OCI-LY7 (cell line): ENCODE measurements at regions not wholly inside any gene's neighbourhood (a gene's known extent, or its start where the extent isn't known, plus 50 kb on each side); places are given as distances from the start of the nearest gene placed in this dataset.
"Not testable (repeated sequence)": the region's sequence is repeated elsewhere in the genome, so short reads cannot be mapped to it uniquely, and the experiment has no call there.

ENCODE experiments used
- BruUV-seq: library from RNA; stranded (reverse); fragments of 400-500 nt; replicated peaks from 2 replicates; lab custom pipeline; 2021; lab: Mats Ljungman, UMichigan
- CTCF ChIA-PET: fragments of 300-600 bp; sonication (Branson Sonifier 250); formaldehyde crosslinking; loops from one replicate; lab custom pipeline; 2022; ENCODE audit warnings: antibody characterized with exemption; ENCODE audit not compliant: unreplicated experiment; lab: Charles Lee
- POLR2A ChIA-PET: fragments of 300-600 bp; sonication (Branson Sonifier 250); formaldehyde crosslinking; loops from one replicate; lab custom pipeline; 2022; ENCODE audit warnings: antibody characterized with exemption; lab: Charles Lee
- DNase-seq: peaks from one replicate; pipeline ENCODE4 v3.0.0-alpha.2; 2015; ENCODE audit warnings: low spot score
- H2AFZ ChIP-seq: fragments of 200-600 bp; sonication (generic), shearing (Covaris generic); 2 replicates; pipeline ENCODE4 v1.6.1; 2014; ENCODE audit warnings: mild to moderate bottlenecking, antibody characterized with exemption, low read length, moderate library complexity
- H3K27ac ChIP-seq: fragments of 200-600 bp; sonication (generic); 2 replicates; pipeline ENCODE4 v1.5.1; 2014; ENCODE audit warnings: mixed run types, low read depth, mild to moderate bottlenecking, moderate library complexity, low read length, inconsistent platforms; ENCODE audit not compliant: poor library complexity, severe bottlenecking
- H3K36me3 ChIP-seq: fragments of 200-600 bp; sonication (generic); 2 replicates; pipeline ENCODE4 v1.6.1; 2014; ENCODE audit warnings: mild to moderate bottlenecking, antibody characterized with exemption, low read length, moderate library complexity, mixed read lengths; ENCODE audit not compliant: insufficient read depth
- H3K4me1 ChIP-seq: fragments of 200-600 bp; sonication (generic); 2 replicates; pipeline ENCODE4 v1.5.1; 2014; ENCODE audit warnings: mild to moderate bottlenecking, low read length; ENCODE audit not compliant: insufficient read depth, poor library complexity, severe bottlenecking
- H3K4me2 ChIP-seq: fragments of 200-600 bp; sonication (generic); 2 replicates; pipeline ENCODE4 v1.6.1; 2014; ENCODE audit warnings: mild to moderate bottlenecking, low read length
- H3K4me3 ChIP-seq: fragments of 200-600 bp; sonication (generic); 2 replicates; pipeline ENCODE4 v1.5.1; 2014; ENCODE audit warnings: mild to moderate bottlenecking, low read depth, low read length; ENCODE audit not compliant: poor library complexity, severe bottlenecking
- H3K79me2 ChIP-seq: fragments of 200-600 bp; sonication (generic); 2 replicates; pipeline ENCODE4 v1.6.1; 2016; ENCODE audit warnings: low read depth, mild to moderate bottlenecking, low read length, moderate library complexity, mixed read lengths; ENCODE audit not compliant: insufficient read depth
- H3K9me2 ChIP-seq: fragments of 200-600 bp; sonication (generic); 2 replicates; pipeline ENCODE4 v1.6.1; 2016; ENCODE audit warnings: mild to moderate bottlenecking, low read length, mixed read lengths; ENCODE audit not compliant: insufficient read depth
- H3K9me3 ChIP-seq: fragments of 200-600 bp; sonication (generic); 2 replicates; pipeline ENCODE4 v1.6.1; 2014; ENCODE audit warnings: mild to moderate bottlenecking, mixed run types, low read length, mixed read lengths
- H4K20me1 ChIP-seq: fragments of 200-600 bp; sonication (generic); 2 replicates; pipeline ENCODE4 v1.6.1; 2014; ENCODE audit warnings: mild to moderate bottlenecking, antibody characterized with exemption, low read length, moderate library complexity, mixed read lengths; ENCODE audit not compliant: insufficient read depth
- EZH2phosphoT487 ChIP-seq: fragments of 200-600 bp; sonication (generic); IDR thresholded peaks from 2 replicates; pipeline ENCODE4 v1.6.1; 2018; ENCODE audit warnings: low read depth, borderline replicate concordance, mild to moderate bottlenecking, mixed run types, antibody characterized with exemption, low read length, moderate library complexity, mixed read lengths
- intact Hi-C: fragments of 100-400 bp; cut with micrococcal nuclease; formaldehyde crosslinking; loops from one replicate; pipeline ENCODE4 v1.10.0; 2022; ENCODE audit not compliant: unreplicated experiment
- TF ChIP-seq, protein P1 (sequence below): fragments of 200-600 bp; sonication (generic); conservative IDR thresholded peaks from 2 replicates; pipeline ENCODE4 v1.5.1; 2014; ENCODE audit warnings: mild to moderate bottlenecking, antibody characterized with exemption, low read length, moderate library complexity, mixed read lengths

GRCh38 chr17:22305356-22306071, 613.2 kb downstream of the KCNJ18 start:
- Histone ChIP-seq H3K36me3 (no peaks in the 10 kb centered on the region), H4K20me1 (no peaks in the 10 kb centered on the region), H3K79me2 (no peaks in the 10 kb centered on the region), H3K27ac (no peak overlapping the region), H3K4me2 (no peak overlapping the region), H3K4me3 (no peak overlapping the region), H3K9me3 (no peaks in the 10 kb centered on the region), H3K4me1 (no peaks in the 10 kb centered on the region), H2AFZ (no peak overlapping the region), H3K9me2 (no peaks in the 10 kb centered on the region)
- ChIA-PET POLR2A (no interaction called here), CTCF (no interaction called here)
- no TSS peak for BruUV-seq
- intact Hi-C loops = no loop called here
- TF ChIP-seq, protein P1, sequence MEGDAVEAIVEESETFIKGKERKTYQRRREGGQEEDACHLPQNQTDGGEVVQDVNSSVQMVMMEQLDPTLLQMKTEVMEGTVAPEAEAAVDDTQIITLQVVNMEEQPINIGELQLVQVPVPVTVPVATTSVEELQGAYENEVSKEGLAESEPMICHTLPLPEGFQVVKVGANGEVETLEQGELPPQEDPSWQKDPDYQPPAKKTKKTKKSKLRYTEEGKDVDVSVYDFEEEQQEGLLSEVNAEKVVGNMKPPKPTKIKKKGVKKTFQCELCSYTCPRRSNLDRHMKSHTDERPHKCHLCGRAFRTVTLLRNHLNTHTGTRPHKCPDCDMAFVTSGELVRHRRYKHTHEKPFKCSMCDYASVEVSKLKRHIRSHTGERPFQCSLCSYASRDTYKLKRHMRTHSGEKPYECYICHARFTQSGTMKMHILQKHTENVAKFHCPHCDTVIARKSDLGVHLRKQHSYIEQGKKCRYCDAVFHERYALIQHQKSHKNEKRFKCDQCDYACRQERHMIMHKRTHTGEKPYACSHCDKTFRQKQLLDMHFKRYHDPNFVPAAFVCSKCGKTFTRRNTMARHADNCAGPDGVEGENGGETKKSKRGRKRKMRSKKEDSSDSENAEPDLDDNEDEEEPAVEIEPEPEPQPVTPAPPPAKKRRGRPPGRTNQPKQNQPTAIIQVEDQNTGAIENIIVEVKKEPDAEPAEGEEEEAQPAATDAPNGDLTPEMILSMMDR = no peak
- no peak for TF ChIP-seq EZH2phosphoT487
- no peak for DNase-seq

DNA sequence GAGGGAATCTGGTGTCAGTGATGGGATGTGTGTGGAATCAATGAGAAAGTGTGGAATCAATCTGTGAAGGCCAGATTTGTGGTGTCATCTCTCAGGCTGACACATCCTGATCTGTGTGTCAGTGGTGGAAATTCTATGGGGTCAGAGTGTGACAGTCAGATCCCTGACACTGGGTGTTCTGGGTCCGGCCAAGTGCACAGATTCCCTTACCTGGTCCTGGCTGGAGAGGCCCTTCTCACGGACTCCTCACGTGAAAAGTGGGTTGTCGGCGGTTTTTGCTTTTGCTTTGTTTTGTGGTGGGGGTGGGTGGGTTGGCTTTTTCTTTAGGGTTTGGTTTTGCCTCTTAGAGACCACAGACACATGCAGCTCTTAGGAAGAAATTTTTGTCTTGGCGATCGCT, 618.0 kb downstream of the KCNJ18 start:
- H3K27ac ChIP-seq, BruUV-seq, H4K20me1 ChIP-seq, POLR2A ChIA-PET, CTCF ChIA-PET, intact Hi-C loops, DNase-seq, H3K9me2 ChIP-seq, H3K9me3 ChIP-seq, H3K4me1 ChIP-seq, H2AFZ ChIP-seq, H3K79me2 ChIP-seq, H3K4me3 ChIP-seq, H3K4me2 ChIP-seq, H3K36me3 ChIP-seq: not testable (repeated sequence)

DNA sequence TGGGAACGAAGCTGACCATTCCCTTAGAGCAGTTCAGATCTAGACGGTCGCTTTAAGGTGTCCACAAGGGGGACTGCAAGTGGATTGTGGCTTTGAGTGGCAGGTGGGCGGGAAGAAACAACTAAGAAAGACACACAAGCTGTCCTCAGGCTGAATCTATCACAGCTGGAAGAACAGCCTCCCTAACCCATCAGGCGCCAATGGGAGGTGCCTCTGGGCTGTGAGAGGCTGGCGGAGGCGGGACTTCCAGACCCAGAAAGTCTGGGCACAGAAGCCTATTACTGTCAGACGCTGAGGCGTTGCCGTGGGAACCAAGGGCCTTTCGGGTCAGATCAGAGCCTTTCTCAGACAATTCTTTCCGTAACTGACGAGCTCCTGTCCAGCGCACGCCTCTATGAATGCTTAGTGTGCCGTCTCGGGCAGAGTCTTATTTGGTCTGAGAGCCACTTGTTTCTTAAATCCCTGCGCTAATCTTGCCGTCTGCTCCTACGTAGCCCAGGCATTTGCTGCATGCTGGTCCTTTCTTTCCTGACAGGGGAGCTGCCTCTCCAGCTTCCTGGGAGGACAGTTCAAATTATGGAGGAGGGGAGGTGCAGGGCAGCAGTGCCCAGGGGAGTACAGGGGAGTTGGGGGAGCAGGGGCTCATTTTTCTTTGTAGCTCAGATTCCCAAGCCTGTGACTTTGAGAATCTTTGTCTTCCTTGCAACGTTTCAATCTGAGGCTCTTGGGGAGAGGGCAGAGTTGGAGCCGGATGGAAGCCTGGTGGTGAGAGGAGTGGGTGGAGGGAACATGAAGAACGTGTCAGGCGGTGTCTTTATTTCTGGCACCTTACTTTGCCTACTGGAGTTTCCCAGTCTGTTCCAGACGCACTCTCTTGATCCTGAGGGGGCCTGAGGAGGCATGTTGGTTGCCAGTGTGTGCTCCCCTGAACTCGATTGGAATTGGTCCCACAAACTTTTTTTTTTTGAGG, 618.7 kb downstream of the KCNJ18 start:
- Histone ChIP-seq H3K36me3 (no peaks in the 10 kb centered on the region), H3K9me3 (no peaks in the 10 kb centered on the region), H3K4me1 (no peaks in the 10 kb centered on the region), H3K4me3 (no peak overlapping the region), H2AFZ (no peak overlapping the region), H3K9me2 (no peaks in the 10 kb centered on the region), H4K20me1 (no peaks in the 10 kb centered on the region), H3K27ac (no peak overlapping the region), H3K79me2 (no peaks in the 10 kb centered on the region), H3K4me2 (no peak overlapping the region)
- ChIA-PET CTCF (no interaction called here), POLR2A (no interaction called here)
- no peak for DNase-seq
- TF ChIP-seq, protein P1 = no peak
- TF ChIP-seq EZH2phosphoT487 = no peak
- intact Hi-C loops = no loop called here
- BruUV-seq = no TSS peak

DNA sequence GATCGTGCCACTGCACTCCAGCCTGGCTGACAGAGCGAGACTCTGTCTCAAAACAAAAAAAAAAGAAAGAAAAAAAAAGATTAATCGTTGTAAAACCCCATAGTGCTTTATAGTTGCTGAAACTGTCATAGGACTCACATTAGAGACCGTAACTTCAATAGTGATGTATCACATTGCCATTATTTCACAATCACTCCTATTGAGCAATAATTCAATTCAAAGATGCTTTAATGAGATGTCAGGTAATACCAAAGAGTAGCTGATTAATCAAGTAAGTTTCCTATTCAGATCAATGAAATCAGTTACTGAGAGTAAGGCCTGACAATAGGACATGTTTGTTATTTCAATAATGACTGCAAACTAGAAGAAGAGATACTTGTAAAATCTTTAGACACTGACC, 628.7 kb downstream of the KCNJ18 start:
- CTCF ChIA-PET = not testable (repeated sequence)

More for the DNA sequence above, 628.7 kb downstream of the KCNJ18 start:
- POLR2A ChIA-PET, H2AFZ ChIP-seq, H3K9me3 ChIP-seq, H3K79me2 ChIP-seq, H3K27ac ChIP-seq, H3K4me3 ChIP-seq, intact Hi-C loops, H3K4me1 ChIP-seq, BruUV-seq, DNase-seq, H3K9me2 ChIP-seq, H3K36me3 ChIP-seq, H4K20me1 ChIP-seq, H3K4me2 ChIP-seq: not testable (repeated sequence)
